ENCODE measurements at regions not wholly inside any gene's neighbourhood (a gene's known extent, or its start where the extent isn't known, plus 50 kb on each side); places are given as distances from the start of the nearest gene placed in this dataset.

DNA sequence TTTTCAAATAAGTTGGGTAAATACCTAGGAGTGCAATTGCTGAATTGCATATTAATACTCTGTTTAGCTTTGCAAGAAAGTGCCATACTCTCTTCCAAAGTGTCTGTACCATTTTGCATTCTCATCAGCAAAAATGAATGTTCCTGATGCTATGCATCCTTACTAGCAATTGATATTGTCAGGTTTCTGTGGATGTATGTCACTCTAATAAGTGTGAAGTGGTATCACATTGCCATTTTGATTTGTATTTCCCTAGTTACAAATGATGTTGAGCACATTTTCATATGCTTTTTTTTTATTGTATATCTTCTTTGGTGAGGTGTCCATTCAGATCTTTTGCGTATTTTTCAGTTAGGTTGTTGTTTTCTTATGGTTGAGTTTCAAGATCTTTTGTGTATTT, 230.4 kb upstream of the MAGI2 start:
- intact Hi-C loops (cut with micrococcal nuclease; ENCODE audit: unreplicated experiment) = no loop called here
- Histone ChIP-seq H4K20me1 (ENCODE audit: control insufficient read depth, insufficient read depth) (no peaks in the 10 kb centered on the region), H3K36me3 (ENCODE audit: control insufficient read depth in 2 of 2, insufficient read depth in 2 of 2, low read length in 1 of 2) (no peaks in the 10 kb centered on the region), H2AFZ (ENCODE audit: control insufficient read depth, low read depth, low read length) (no peak overlapping the region), H3K4me3 (no peak overlapping the region), H3K27me3 (replicated peaks in 1 of 2; ENCODE audit: control insufficient read depth in 2 of 2, insufficient read depth in 2 of 2, low read length in 1 of 2) (no peaks in the 10 kb centered on the region), H3K27ac (ENCODE audit: control insufficient read depth, insufficient read depth) (no peak overlapping the region), H3K9ac (ENCODE audit: control insufficient read depth, insufficient read depth, low read length) (no peak overlapping the region), H3K79me2 (ENCODE audit: control insufficient read depth, insufficient read depth, low read length) (no peaks in the 10 kb centered on the region), H3K4me2 (ENCODE audit: control insufficient read depth, insufficient read depth) (no peak overlapping the region), H3K9me3 (replicated peaks; ENCODE audit: control insufficient read depth, insufficient read depth, low read length) (no peaks in the 10 kb centered on the region), H3K4me1 (ENCODE audit: control insufficient read depth, insufficient read depth, low read length) (no peaks in the 10 kb centered on the region)
- WGBS (ENCODE audit: insufficient coverage, insufficient replicate concordance, low lambda C conversion rate, missing lambda C conversion rate) = 0% methylated on average over 1 of the region's 1 CpG
- POLR2A ChIA-PET = interaction anchor here (0.6 kb wide), 1 partner anchor 391 kb away, joined by 3 read pairs; no protein-coding TSS in a partner anchor
- FAIRE-seq (no peak), ATAC-seq (no peak), DNase-seq (ENCODE audit: low read depth, low spot score) (no peak)
- BruUV-seq (replicated peaks) = no TSS peak
- TF ChIP-seq, protein P1, sequence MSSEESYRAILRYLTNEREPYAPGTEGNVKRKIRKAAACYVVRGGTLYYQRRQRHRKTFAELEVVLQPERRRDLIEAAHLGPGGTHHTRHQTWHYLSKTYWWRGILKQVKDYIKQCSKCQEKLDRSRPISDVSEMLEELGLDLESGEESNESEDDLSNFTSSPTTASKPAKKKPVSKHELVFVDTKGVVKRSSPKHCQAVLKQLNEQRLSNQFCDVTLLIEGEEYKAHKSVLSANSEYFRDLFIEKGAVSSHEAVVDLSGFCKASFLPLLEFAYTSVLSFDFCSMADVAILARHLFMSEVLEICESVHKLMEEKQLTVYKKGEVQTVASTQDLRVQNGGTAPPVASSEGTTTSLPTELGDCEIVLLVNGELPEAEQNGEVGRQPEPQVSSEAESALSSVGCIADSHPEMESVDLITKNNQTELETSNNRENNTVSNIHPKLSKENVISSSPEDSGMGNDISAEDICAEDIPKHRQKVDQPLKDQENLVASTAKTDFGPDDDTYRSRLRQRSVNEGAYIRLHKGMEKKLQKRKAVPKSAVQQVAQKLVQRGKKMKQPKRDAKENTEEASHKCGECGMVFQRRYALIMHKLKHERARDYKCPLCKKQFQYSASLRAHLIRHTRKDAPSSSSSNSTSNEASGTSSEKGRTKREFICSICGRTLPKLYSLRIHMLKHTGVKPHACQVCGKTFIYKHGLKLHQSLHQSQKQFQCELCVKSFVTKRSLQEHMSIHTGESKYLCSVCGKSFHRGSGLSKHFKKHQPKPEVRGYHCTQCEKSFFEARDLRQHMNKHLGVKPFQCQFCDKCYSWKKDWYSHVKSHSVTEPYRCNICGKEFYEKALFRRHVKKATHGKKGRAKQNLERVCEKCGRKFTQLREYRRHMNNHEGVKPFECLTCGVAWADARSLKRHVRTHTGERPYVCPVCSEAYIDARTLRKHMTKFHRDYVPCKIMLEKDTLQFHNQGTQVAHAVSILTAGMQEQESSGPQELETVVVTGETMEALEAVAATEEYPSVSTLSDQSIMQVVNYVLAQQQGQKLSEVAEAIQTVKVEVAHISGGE (CRISPR knock-in tag; IDR thresholded peaks at IDR 0.05) = no peak
- no peak for TF ChIP-seq CBX3 (IDR thresholded peaks at IDR 0.05; ENCODE audit: borderline replicate concordance, low read depth)
- no peak for TF ChIP-seq IKZF2 (IDR thresholded peaks at IDR 0.05)
- no peak for TF ChIP-seq GABPA (IDR thresholded peaks at IDR 0.05; ENCODE audit: low read depth)
- no peak for TF ChIP-seq STAT3 (IDR thresholded peaks at IDR 0.05; ENCODE audit: low read depth, low read length)
- RAD21 ChIA-PET (ENCODE audit: unreplicated experiment) = no interaction called here
- SMC1A ChIA-PET (ENCODE audit: uncharacterized antibody, unreplicated experiment) = no interaction called here
- CTCF ChIA-PET = no interaction called here
- in situ Hi-C loops (cut with MboI) = no loop called here
